T-helper 2 cell treated with Interferon-gamma antibody and Interleukin-4, amounts not matched to agents 100 ng/mL and 5 ng/mL, for 36 hours (primary cell): ENCODE measurements at regions not wholly inside any gene's neighbourhood (a gene's known extent, or its start where the extent isn't known, plus 50 kb on each side); places are given as distances from the start of the nearest gene placed in this dataset.

ENCODE experiments used
- intact Hi-C: fragments of 100-400 bp; cut with micrococcal nuclease; formaldehyde crosslinking; loops from one replicate; pipeline ENCODE4 v1.15.1; 2023

DNA sequence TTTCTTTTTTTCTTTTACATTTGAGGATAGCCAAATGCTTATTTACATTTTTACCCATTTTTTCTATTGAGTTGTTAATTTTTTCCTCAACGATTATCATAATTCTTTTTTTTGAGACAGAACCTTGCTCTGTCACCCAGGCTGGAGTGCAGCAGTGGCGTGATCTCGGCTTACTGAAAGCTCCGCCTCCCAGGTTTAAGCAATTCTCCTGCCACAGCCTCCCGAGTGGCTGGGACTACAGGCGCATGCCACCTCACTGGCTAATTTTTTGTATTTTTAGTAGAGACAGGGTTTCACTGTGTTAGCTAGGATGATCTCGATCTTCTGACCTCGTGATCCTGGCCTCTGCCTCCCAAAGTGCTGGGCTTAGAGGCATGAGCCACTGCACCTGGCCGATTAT lies 208.7 kb downstream of the LIG4 start:
- intact Hi-C loops: no loop called here

DNA sequence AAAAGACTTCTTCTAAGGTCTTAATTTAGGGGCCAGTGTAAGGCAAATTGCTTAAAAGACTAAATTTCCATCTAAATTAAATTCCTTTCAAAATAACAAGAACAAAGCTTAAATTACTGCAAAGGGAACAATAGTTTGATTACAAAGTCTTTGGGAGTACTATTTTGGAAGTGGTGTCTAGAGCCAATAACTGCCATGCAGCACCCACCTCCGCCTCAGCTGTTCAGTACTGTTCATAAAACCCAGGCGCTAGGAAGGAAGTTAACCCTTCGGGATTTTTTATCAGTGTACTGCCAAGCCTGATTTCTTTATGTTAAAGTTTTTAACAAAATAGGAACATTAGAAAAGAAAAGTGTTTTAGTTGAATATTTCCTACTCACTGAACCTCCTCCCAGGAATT lies 210.1 kb downstream of the LIG4 start:
- intact Hi-C loops: no loop called here

DNA sequence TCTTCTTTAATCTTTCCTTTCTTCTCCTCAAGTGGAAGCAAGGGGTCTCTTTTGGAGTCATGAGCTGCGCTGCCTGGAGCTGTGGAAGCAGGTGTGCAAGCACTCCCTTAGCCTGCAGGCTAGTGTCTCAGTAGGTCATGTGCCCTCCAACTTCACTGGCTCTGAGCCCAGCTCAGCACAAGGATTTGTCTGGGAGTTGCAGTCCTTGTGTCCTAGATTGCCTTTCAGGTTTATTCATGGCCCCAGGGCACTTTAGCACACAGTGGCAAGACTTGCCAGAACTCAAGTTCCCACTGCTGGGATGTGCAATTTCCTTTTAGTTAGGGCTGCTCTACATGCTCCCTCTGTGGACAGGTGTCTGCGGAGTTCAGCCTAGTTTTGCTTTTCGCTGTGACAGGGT lies 211.7 kb downstream of the LIG4 start:
- intact Hi-C loops: no loop called here

DNA sequence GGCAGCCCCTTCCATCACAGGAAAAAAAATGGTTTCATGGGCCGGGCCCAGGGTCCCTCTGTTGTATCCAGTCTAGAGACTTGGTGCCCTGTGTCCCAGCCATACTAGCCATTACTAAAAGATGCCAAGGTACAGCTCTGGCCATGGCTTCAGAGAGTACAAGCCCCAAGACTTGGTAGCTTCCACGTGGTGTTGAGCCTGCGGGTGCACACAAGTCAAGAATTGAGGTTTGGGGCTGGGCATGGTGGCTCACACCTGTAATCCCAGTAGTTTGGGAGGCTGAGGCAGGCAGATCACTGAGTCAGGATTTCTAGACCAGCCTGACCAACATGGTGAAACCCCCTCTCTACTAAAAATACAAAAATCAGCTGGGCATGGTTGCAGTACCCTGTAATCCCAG lies 214.3 kb downstream of the LIG4 start:
- intact Hi-C loops: no loop called here

DNA sequence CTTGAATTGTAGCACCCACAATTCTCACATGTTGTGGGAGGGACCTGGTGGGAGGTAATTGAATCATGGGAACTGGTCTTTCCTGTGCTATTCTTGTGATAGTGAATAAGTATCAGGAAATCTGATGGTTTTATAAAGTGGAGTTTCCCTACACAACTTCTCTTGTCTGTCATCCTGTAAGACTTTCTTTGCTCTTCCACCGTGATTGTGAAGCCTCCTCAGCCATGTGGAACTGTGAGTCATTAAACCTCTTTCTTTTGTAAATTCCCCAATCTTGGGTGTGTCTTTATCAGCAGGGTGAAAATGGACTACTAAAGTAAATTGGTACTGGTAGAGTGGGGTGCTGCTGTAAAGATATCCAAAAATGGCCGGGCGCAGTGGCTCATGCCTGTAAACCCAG lies 215.6 kb downstream of the LIG4 start:
- intact Hi-C loops: no loop called here

DNA sequence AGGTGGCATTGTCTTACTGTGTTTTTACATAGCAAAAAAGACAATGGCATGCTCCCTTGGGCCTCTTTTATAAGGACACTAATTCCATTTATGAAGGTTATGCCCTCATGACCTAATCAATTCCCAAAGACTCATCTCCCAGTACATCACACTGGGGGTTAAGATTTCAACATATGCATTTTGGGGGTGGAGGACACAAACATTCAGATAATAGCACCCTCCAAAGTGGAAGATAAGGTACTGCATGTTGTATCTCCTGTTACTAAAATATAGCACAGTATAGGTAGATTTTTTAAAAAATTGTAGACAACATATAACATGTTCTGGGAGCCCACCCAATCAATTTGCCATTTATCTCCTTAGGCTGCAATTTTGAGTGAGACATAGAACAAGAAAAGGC lies 221.2 kb downstream of the LIG4 start:
- intact Hi-C loops: no loop called here

DNA sequence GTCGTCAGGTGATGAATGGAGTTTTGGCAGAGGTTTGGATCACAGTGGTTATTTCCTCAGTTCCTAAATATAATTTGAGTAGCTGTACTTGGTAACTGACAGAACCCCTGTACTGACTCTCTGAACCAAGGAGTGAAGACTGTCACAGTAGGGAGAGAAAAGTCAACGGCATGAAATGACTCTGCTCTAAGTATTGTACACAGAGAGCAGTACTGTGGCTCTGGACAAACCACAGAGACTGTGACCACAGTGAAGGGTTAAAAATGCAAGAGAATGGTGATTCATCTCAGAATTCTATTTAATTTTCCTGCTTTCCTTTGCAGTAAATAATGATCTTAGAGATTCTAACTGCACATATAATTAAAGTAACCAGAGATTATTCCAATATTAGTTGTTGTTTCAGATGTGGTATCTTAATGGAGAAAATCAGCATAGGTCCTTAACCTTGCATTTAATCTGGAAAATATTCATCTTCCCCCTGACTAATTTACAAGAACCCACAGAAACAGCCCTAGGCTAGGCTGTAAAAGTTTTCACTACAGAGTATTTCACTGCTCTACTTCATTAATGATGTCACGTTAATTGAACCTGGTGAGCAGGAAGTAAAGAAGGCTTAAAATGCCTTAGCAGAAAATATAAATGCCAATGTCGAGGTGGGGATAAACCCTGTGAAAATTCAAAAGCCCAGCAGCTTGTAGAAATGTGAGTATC lies 221.9 kb downstream of the LIG4 start:
- intact Hi-C loops: no loop called here

DNA sequence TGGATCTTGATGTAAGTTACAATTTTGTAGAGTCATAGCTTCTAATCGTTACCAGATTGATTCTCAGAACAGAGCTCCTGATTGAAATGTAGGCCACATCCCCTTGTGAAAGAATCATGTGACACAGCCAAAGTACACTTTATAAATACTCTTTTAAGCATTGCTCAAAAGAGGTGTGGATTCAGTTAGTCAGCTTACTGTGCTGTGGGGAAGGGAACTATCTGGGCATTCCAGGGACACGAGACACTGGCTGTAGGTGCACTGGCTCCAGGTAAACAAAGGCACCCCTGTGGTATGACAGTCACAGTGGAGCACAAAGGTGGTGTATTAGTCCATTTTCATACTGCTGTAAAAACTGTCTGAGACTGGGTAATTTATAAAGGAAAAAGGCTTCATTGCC lies 222.8 kb downstream of the LIG4 start:
- intact Hi-C loops: no loop called here

DNA sequence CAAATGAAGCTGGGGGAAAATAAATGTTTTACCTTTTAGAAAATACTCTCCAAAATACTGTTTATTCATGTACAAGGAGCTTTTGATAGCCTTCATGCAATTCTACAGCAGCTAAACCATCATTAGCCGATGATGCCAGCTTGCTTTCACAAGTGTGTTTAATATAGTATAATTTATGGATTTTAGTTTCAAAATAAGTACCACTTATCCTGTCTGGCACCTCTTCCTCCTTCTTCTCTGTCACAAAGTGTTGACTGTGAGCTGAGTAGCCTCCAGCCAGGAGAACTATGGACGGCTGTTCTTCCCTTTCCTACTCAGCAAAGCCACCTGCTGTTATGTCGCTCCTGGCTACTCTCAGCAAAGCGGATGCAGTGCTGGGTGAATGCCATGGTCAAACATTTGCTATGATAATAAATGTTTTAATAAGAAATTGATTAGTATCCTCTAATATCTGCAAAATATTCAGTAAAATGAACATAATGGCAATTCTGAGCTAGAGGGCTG lies 238.2 kb downstream of the LIG4 start:
- intact Hi-C loops: no loop called here

DNA sequence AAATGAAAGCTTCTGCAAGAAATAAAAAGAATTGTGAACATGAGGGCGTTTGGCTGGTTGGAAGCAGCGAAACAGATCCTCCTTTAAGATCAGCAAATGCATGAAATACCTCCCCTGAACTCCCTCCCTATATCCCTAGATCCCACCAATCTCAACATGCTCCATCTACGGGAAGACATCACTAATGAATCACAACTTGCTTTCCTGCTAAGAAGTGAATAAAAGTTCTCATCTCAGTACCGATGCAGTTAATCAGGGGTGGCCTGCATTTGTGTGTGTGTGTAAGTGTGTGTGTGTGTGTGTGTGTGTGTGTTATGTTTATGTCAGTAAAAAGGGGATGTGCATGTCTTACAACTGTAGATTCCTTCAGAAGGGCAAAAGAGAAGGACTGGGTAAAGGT lies 238.7 kb downstream of the LIG4 start:
- intact Hi-C loops: no loop called here

DNA sequence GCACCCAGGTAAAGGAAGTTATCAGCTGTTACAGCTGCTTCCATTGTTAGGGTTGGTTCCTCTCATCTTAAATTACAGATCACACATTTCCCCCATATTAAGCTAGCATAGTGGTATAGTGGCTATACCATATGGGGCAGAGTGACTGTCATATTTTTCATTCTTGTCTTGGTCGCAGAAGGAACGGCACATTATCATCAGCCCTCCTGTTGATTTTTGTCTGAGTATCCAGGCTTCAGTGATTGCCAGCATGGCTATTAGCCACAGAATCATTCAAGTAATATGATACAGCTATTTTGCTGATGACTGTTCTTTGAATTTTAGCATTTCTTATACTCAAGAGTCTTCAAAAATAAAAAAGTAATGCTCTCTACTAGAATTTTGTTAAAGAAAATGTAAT lies 240.9 kb downstream of the LIG4 start:
- intact Hi-C loops: no loop called here

DNA sequence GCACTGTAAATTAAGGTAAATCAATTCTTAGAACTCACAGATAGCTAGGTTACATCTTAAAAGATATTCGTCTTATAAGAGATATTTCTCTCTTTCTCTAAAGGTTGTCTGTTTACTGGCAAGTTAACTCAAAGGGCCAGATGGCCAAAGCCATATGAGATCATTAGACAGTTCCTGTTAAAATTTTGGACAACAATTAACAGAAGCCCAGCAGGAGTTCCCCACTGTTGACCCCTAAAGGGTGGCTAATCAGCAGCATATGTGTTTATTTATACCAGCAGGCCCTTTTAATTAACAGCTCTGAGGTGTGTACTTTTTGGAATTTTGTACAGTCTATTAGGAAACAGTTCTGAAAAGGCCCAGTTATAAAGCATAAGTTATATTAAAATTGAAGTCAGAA lies 245.8 kb downstream of the LIG4 start:
- intact Hi-C loops: no loop called here

DNA sequence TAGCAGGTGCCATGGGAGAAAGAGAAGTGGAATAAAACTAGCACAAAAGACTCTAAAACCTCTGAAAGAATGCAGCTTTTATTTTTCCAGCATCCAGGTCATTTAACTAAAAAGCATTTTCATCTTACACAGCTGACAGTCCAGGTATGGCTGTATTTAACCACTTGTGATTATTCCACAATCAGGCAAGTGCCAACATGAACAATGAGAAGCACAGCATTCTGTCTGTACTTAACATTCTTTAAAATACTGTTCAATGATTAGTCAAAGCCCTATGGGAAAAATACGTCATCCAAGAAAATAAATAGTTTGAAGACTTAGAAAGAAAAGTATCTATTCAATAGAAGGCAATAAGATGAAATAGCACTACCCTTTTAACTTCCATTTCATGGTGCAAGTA lies 246.9 kb downstream of the LIG4 start:
- intact Hi-C loops: no loop called here

DNA sequence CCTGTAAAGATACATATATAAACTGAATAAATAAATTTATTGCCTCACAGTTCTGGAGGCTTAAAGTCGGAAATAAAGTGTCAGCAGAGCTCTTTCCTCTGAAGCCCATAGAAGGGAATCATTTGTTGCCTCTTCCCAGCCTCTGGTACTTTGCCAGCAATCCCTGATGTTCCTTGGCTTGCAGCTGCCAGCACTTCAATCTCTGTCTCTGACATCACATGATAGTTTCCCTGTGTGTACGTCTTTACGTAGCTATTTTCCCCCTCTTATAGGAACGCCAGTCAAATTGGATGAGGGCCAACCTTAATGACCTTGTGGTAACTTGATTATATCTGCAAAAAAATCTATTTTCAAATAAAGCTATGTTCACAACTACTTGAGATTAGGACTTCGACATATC lies 250.9 kb downstream of the LIG4 start:
- intact Hi-C loops: no loop called here

DNA sequence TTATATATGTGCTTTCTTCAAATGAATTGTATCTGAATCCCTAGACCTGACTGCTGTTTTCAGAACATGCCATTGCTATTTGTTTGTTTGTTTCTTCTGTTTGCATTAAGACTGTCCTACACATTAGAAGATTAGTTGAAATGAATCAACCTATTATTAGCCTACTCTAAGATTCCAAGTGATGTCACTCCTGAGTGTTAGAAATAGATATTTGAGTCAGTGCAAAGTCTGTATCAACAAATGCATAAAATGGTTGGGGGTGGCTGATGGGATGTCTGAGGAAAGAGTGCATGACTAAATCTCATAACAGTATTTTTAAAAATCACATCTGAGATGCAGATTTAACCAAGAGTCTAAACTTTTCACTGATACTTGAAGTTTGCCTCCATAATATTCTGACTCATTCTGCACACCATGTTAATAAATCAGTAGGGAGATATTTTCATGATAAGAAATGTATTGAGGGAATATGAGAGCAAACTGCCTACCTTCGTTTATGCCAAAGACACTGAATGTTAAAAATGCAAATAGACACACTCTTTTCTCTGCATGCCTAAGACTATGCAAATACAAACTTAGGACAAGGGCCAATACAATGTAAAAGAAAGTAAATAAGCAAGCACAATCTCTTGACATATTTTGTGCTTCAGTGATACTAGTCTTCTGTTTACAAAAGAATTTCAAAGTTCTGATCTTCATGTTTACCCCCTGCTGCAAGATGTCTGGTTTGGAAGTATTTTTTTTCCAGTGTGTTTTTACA lies 253.3 kb downstream of the LIG4 start:
- intact Hi-C loops: no loop called here

DNA sequence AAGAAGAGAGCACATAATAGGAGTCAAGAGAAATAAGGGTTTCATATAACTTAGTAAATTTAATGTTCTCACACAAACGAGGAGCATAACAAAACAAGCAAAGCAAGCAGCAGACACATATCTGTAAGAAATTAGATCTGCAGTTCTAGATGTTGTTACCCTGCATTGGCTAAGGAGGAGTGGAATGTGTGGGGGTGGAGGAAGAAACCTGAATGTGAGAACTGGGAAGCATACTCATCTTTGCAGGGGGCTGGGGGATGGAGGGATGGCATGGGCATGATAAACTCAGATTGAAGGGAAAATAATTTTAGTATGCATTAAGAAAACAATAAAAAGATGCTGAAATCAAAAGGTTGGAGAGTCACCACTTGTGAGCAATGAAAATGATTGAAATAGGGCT lies 255.0 kb downstream of the LIG4 start:
- intact Hi-C loops: no loop called here

DNA sequence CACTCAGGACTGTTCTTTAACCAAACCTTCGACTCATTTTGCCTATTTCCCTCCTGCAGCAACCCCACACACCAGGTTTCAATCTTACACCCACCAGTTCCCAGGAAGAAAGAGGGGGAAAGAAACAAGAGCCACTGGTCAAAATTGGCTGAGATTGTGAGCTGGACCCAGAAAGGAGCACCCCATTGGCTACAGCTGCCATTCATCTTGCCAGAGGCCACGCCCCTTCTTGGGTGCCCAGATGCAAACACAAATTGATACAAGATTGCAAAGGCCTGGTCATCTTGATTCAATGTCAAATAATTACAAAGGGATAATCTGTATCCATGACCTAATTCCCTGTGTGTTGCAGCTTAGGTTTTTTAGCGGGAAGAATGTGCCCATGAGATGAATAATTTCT lies 258.4 kb downstream of the LIG4 start:
- intact Hi-C loops: no loop called here

DNA sequence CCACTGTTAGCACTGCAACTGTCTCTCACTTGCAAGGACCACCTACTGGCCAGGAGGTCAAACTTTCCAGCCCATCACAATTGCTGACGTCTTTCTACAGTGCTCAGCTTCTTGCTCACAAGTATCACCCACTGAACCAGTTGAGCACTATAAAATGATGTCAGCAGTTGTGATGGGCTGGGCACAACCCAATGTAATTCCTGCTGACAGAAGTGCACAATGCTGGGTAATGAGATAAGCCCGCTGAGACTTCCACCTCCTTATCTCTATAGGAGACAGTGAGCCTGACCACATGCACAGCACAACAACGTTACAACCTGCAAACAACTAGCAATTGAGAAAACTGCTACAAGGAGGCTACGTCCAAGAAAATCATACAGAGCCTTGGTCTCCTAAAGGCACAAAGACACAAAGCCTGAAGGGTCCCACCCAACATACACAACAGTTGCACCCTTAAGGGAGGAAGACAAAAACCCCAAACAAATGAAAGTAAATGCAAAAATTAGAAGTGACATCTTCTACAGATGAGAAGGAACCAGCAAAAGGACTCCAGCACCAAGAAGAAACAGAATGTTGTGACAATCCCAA lies 273.2 kb downstream of the LIG4 start:
- intact Hi-C loops: no loop called here

DNA sequence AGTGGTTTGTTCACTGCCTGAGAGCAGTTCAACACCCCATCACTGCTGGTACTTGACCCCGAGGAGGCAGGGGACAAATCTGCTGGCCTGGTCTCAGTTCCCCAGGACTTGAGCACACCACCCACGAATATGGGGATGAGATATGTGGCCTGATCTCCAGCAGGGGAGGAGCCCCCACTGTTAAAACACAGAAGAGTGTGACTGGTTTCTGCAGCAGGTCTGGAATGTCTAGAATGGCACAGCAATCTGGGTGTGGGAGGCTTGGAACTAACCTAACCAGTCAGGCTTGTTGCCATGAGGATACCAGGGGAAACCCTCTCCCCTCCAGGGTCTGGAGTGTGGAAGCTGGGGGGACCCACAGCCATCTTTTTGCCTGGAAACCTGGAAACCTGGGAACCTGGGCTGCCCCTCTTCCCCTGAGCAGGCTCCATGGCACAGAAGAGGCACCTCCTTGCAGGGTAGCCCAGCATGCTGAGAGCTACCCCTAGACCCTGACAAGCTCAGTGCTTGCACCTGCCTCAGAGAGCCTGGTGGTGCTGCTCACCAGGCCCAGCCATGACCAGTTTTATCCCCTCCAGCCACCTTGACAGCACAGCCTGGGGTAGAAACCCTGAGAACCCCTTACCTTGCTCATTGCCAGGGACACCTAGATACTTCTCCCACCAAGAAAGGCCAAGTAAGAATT lies 273.8 kb downstream of the LIG4 start:
- intact Hi-C loops: no loop called here

DNA sequence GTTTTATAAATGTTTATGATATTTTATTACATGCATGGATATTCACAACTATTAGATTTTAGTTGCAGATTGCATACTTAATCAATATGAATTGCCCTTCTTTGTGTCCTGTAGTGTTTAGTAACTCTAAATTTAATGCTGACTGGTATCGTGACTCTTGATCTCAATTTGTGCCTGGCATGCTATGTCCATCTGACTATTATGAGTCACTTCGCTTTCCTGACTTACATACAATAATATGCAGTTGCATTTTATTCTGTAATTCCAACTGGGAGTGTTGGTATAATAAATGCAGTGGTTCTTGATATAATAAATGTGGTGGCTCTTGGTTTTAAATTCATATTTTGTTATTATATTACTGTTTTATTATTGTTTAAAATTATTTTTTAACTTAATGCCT lies 277.5 kb downstream of the LIG4 start:
- intact Hi-C loops: no loop called here

DNA sequence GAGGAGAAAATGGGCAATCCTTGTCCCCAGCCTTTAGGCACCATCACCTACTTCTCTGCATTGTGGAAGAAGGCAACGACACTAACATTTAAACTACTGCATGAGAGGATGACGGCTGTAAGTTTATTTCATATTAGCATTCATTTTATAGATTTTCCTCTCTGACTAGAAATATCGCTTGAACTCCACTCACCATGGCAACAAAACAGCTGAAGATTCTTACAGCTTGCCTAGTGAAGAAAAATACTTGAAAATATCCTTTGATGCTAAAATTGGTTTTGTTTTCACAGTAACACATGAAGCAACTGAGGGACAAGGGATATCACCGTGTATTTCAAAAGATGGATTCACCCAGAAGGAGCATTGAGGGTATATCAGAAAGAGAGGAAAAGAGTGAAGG lies 284.3 kb downstream of the LIG4 start:
- intact Hi-C loops: no loop called here

DNA sequence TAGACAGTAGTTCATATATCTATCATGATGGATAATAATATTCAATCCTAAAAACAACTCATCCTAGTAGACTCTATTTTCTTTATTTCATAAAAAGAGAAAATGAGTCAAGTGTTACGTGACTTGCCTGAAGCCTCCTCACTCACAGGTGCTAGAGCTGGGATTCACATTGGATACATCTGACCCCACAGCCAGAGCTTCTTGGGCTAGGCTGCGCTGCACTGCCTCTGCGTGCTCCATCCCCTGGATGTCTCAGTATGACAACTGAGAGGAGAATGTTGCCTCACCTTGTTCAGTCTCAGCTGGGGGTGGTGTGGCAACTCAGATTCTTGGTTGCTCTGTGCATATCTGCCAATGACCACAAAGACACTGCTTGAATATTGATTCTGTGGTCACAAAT lies 286.6 kb downstream of the LIG4 start:
- intact Hi-C loops: no loop called here
